ENCODE measurements at regions not wholly inside any gene's neighbourhood (a gene's known extent, or its start where the extent isn't known, plus 50 kb on each side); places are given as distances from the start of the nearest gene placed in this dataset.

DNA sequence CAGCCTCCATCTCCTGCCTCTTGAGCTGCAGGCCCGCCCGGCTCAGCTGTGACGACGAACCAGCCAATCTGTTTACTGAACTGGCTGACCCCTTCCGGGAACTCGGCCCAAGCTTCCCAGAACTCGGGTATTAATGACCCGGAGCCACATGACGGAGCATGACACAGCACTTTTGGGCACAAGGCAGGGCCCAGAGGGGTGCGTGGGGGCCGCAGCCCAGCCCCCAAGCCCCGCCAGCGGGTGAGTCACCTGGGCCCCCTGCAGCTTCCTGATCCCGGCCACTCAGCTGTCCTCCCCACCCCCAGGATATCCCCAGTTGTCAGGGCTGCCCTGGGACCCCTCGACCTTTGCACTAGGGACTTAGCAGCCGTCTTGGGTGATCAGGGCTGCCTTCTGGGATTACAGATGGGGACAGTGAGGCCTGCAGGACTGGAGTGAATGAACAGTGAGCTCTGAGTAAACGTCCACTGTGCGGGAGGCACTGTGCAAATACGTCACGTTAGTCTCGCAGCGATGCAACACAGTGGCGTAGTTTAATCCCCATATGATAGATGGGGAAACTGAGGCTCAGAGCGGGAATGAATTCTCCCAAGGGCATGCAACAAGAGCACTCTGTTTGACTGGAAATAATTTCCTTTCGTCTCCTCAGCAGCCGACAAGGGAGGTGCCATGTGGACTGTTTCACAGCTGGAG lies 102.1 kb downstream of the CEBPB start (continued):
- TF ChIP-seq, protein P1, sequence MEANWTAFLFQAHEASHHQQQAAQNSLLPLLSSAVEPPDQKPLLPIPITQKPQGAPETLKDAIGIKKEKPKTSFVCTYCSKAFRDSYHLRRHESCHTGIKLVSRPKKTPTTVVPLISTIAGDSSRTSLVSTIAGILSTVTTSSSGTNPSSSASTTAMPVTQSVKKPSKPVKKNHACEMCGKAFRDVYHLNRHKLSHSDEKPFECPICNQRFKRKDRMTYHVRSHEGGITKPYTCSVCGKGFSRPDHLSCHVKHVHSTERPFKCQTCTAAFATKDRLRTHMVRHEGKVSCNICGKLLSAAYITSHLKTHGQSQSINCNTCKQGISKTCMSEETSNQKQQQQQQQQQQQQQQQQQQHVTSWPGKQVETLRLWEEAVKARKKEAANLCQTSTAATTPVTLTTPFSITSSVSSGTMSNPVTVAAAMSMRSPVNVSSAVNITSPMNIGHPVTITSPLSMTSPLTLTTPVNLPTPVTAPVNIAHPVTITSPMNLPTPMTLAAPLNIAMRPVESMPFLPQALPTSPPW (CRISPR knock-in tag; IDR thresholded peaks at IDR 0.05) = peak; percentile 96
- TF ChIP-seq NFXL1 (CRISPR knock-in tag; IDR thresholded peaks at IDR 0.05) = 0 out of 2 replicates have a peak, but pooled peaks have one; percentile 50
- TF ChIP-seq SMARCE1 (IDR thresholded peaks at IDR 0.05) = peak; percentile 99
- TF ChIP-seq ZNF316 (IDR thresholded peaks at IDR 0.05) = peak; percentile 100
- TF ChIP-seq LARP7 (IDR thresholded peaks at IDR 0.05) = 0 out of 2 replicates have a peak, but pooled peaks have one; percentile 9
- no peak for TF ChIP-seq FOXA1 (IDR thresholded peaks at IDR 0.05; ENCODE audit: borderline replicate concordance)
- TF ChIP-seq MYBL2 (IDR thresholded peaks at IDR 0.05; ENCODE audit: low read depth) = no peak
- no peak for TF ChIP-seq MYBL2 (CRISPR knock-in tag; IDR thresholded peaks at IDR 0.05; ENCODE audit: borderline replicate concordance)
- TF ChIP-seq NR4A1 (CRISPR knock-in tag; IDR thresholded peaks at IDR 0.05) = peak; percentile 11; the same call in 1 of the 2 replicates
- TF ChIP-seq NR4A1 (tag; IDR thresholded peaks at IDR 0.05) = peak; percentile 93
- TF ChIP-seq, protein P2, sequence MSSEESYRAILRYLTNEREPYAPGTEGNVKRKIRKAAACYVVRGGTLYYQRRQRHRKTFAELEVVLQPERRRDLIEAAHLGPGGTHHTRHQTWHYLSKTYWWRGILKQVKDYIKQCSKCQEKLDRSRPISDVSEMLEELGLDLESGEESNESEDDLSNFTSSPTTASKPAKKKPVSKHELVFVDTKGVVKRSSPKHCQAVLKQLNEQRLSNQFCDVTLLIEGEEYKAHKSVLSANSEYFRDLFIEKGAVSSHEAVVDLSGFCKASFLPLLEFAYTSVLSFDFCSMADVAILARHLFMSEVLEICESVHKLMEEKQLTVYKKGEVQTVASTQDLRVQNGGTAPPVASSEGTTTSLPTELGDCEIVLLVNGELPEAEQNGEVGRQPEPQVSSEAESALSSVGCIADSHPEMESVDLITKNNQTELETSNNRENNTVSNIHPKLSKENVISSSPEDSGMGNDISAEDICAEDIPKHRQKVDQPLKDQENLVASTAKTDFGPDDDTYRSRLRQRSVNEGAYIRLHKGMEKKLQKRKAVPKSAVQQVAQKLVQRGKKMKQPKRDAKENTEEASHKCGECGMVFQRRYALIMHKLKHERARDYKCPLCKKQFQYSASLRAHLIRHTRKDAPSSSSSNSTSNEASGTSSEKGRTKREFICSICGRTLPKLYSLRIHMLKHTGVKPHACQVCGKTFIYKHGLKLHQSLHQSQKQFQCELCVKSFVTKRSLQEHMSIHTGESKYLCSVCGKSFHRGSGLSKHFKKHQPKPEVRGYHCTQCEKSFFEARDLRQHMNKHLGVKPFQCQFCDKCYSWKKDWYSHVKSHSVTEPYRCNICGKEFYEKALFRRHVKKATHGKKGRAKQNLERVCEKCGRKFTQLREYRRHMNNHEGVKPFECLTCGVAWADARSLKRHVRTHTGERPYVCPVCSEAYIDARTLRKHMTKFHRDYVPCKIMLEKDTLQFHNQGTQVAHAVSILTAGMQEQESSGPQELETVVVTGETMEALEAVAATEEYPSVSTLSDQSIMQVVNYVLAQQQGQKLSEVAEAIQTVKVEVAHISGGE (CRISPR knock-in tag; IDR thresholded peaks at IDR 0.05) = peak in 1 of 3 experiments; percentile 88; a peak in 2 of 6 replicates
- TF ChIP-seq, protein P3, sequence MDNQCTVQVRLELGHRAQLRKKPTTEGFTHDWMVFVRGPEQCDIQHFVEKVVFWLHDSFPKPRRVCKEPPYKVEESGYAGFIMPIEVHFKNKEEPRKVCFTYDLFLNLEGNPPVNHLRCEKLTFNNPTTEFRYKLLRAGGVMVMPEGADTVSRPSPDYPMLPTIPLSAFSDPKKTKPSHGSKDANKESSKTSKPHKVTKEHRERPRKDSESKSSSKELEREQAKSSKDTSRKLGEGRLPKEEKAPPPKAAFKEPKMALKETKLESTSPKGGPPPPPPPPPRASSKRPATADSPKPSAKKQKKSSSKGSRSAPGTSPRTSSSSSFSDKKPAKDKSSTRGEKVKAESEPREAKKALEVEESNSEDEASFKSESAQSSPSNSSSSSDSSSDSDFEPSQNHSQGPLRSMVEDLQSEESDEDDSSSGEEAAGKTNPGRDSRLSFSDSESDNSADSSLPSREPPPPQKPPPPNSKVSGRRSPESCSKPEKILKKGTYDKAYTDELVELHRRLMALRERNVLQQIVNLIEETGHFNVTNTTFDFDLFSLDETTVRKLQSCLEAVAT (IDR thresholded peaks at IDR 0.05) = peak in 1 of 2 experiments; percentile 64; a peak in 1 of 4 replicates
- peak; percentile 82 for TF ChIP-seq GABPA (tag; conservative IDR thresholded peaks at IDR 0.05; ENCODE audit: low read depth)
- TF ChIP-seq, protein P4, sequence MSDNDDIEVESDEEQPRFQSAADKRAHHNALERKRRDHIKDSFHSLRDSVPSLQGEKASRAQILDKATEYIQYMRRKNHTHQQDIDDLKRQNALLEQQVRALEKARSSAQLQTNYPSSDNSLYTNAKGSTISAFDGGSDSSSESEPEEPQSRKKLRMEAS (CRISPR knock-in tag; IDR thresholded peaks at IDR 0.05) = peak; percentile 98
- TF ChIP-seq, protein P5, sequence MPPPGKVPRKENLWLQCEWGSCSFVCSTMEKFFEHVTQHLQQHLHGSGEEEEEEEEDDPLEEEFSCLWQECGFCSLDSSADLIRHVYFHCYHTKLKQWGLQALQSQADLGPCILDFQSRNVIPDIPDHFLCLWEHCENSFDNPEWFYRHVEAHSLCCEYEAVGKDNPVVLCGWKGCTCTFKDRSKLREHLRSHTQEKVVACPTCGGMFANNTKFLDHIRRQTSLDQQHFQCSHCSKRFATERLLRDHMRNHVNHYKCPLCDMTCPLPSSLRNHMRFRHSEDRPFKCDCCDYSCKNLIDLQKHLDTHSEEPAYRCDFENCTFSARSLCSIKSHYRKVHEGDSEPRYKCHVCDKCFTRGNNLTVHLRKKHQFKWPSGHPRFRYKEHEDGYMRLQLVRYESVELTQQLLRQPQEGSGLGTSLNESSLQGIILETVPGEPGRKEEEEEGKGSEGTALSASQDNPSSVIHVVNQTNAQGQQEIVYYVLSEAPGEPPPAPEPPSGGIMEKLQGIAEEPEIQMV (tag; conservative IDR thresholded peaks at IDR 0.05; ENCODE audit: low read depth) = peak; percentile 68
- TF ChIP-seq PTTG1 (tag; IDR thresholded peaks at IDR 0.05; ENCODE audit: low read depth) = peak; percentile 75
- TF ChIP-seq ZNF830 (CRISPR knock-in tag; IDR thresholded peaks at IDR 0.05) = no peak
- peak; percentile 87; the same call in 1 of the 2 replicates for TF ChIP-seq FOXP1 (CRISPR knock-in tag; IDR thresholded peaks at IDR 0.05)
- TF ChIP-seq ZBTB7A (IDR thresholded peaks at IDR 0.05; ENCODE audit: borderline replicate concordance, control insufficient read depth, low read depth, low read length) = peak; percentile 100
- no peak for TF ChIP-seq RB1 (IDR thresholded peaks at IDR 0.05; ENCODE audit: low read depth)

Data from K562 (cell line).